Activated CD4-positive, alpha-beta memory T cell treated with anti-CD3 and anti-CD28 coated beads, Interleukin-2, amount 10 ng/mL, durations not matched to agents 7 days and 5 days (primary cell): ENCODE measurements at regions not wholly inside any gene's neighbourhood (a gene's known extent, or its start where the extent isn't known, plus 50 kb on each side); places are given as distances from the start of the nearest gene placed in this dataset.

Experiments
- CTCF ChIA-PET: fragments of 350-600 bp; sonication (Branson Sonifier 250); formaldehyde crosslinking; loops from one replicate; lab custom pipeline; 2021; ENCODE audit warnings: antibody characterized with exemption, inconsistent platforms; lab: Charles Lee
- POLR2A ChIA-PET: fragments of 350-600 bp; sonication (Branson Sonifier 250); formaldehyde crosslinking; loops from one replicate; lab custom pipeline; 2021; ENCODE audit warnings: antibody characterized with exemption; lab: Charles Lee
- DNase-seq: peaks from one replicate; pipeline ENCODE4 v3.0.0-alpha.2; 2020
- H3K27ac Mint-ChIP-seq: one replicate; pipeline ENCODE4 v1.8.0; 2021; ENCODE audit warnings: mild to moderate bottlenecking, mixed read lengths
- H3K27me3 Mint-ChIP-seq: one replicate; pipeline ENCODE4 v1.8.0; 2021; ENCODE audit warnings: mixed read lengths
- H3K36me3 Mint-ChIP-seq: one replicate; pipeline ENCODE4 v1.8.0; 2021; ENCODE audit warnings: low read depth, mixed read lengths
- H3K4me1 Mint-ChIP-seq: one replicate; pipeline ENCODE4 v1.8.0; 2021; ENCODE audit warnings: mixed read lengths
- H3K4me3 Mint-ChIP-seq: one replicate; pipeline ENCODE4 v1.8.0; 2021; ENCODE audit warnings: mild to moderate bottlenecking, mixed read lengths
- H3K9me3 Mint-ChIP-seq: one replicate; pipeline ENCODE4 v1.8.0; 2021; ENCODE audit warnings: mixed read lengths

DNA sequence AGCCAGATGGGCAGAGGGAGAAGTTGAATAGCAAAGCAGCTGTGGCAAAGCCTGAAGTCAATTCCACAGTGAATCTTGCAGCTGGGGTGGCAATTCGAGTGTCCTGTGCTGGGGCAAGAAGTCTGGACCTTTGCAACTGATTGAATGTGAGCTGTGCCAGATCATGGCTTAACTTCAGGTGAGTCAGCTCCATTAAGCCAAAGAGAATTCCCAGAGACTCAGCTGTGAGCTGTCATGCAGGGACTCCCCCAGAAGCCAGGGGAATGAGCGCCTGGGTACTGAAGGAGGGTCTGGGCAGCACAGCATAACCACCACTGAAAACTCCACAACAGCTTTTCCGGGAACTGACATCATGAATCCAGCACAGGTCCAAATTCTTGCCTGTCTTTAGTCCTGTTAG lies 153.5 kb upstream of the TRPC7 start:
- H3K4me1 Mint-ChIP-seq, result no peaks in the 10 kb centered on the region
- POLR2A ChIA-PET, result no interaction called here
- no peaks in the 10 kb centered on the region for H3K36me3 Mint-ChIP-seq
- H3K4me3 Mint-ChIP-seq, result no peak overlapping the region
- H3K27ac Mint-ChIP-seq, result no peak overlapping the region
- CTCF ChIA-PET, result no interaction called here
- DNase-seq, result no peak
- H3K9me3 Mint-ChIP-seq, result no peaks in the 10 kb centered on the region
- H3K27me3 Mint-ChIP-seq, result peaks cover 2% of the 10 kb centered on the region

DNA sequence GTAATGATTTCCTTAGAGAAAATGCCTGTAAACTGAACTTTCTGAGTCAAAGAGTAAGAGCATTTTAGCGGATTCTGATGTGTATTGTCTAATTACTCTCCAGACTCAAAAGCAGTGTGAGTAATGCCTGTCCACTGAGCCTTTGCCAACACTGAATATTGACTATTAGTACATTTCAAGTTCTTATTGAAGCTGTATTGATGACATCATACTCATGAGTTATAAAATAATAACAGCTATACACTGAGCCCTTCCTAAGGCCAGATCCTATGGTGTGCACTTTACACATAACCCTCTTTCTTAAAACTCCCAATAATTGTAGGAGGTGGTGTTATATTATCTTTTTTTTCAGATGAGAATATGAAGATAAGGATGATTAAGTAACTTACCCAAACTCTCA lies 152.8 kb upstream of the TRPC7 start:
- H3K27ac Mint-ChIP-seq, result no peak overlapping the region
- no peaks in the 10 kb centered on the region for H3K36me3 Mint-ChIP-seq
- no peak for DNase-seq
- ChIA-PET CTCF (no interaction called here), POLR2A (no interaction called here)
- H3K9me3 Mint-ChIP-seq, result no peaks in the 10 kb centered on the region
- H3K27me3 Mint-ChIP-seq, result peaks cover 2% of the 10 kb centered on the region
- no peaks in the 10 kb centered on the region for H3K4me1 Mint-ChIP-seq
- no peak overlapping the region for H3K4me3 Mint-ChIP-seq

DNA sequence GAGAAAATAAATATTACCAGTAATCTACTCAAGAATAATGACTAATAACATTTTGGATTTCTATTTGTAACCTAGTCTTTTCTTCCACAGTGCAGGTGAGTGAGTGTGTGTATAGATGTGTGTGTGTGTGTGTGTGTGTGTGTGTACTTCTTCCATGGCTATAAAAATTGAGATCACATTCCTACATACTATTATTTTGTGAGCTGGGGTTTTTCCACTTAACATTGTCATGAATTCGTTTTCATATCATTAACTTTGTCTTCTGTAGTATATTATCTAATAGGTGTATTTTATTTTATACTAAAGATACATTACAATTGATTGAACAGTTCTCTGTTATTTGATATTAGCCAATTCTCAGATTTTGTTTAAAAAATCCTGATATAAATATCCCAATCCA lies 152.4 kb upstream of the TRPC7 start:
- H3K36me3 Mint-ChIP-seq, result no peaks in the 10 kb centered on the region
- H3K27ac Mint-ChIP-seq, result no peak overlapping the region
- no peaks in the 10 kb centered on the region for H3K9me3 Mint-ChIP-seq
- ChIA-PET CTCF (no interaction called here), POLR2A (no interaction called here)
- no peak for DNase-seq
- H3K4me3 Mint-ChIP-seq, result no peak overlapping the region
- peaks cover 2% of the 10 kb centered on the region for H3K27me3 Mint-ChIP-seq
- H3K4me1 Mint-ChIP-seq, result no peaks in the 10 kb centered on the region

DNA sequence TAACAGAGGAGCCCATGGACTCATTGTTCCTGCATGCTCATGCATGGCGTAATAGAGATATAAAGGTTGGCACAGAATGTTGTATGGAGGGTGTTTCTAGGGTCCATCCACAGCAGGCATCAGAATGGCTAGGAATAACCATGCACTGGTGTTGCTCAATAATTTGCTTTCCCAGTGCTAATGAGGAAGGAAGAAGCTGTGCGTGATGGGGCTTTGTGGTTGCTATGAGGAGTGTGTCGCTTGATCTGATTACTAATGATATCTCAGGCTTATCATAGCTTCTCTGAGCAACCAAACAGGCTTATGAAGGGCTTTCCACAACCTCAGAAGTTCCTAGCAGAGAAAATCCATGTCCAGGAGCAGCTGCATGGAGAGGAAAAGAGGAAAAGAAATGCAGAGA lies 151.3 kb upstream of the TRPC7 start:
- H3K4me3 Mint-ChIP-seq, result no peak overlapping the region
- no peak for DNase-seq
- ChIA-PET CTCF (no interaction called here), POLR2A (no interaction called here)
- H3K36me3 Mint-ChIP-seq, result no peaks in the 10 kb centered on the region
- no peaks in the 10 kb centered on the region for H3K9me3 Mint-ChIP-seq
- H3K27ac Mint-ChIP-seq, result no peak overlapping the region
- no peaks in the 10 kb centered on the region for H3K4me1 Mint-ChIP-seq
- peaks cover 2% of the 10 kb centered on the region for H3K27me3 Mint-ChIP-seq

DNA sequence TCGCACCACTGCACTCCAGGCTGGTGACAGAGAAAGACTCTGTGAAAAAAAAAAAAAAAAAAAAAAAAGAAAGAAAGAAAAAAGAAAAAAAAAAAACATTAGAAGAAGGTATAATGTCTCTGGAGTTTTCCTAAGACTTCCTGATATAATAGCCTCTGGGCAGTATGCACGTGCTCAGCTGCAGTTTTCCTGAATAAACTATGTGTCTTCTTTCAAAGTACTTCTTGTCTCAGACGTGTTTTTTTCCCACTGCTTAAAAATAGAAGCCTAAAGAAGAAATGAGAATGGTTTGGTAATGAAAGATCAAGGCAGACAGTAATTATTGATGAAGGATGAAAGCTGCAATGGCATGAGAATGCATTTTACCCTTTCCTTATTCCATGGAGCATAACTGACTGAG lies 148.1 kb upstream of the TRPC7 start:
- H3K27ac Mint-ChIP-seq, result no peak overlapping the region
- no peak overlapping the region for H3K4me3 Mint-ChIP-seq
- no peaks in the 10 kb centered on the region for H3K36me3 Mint-ChIP-seq
- H3K9me3 Mint-ChIP-seq, result no peaks in the 10 kb centered on the region
- CTCF ChIA-PET, result no interaction called here
- DNase-seq, result no peak
- POLR2A ChIA-PET, result no interaction called here
- no peaks in the 10 kb centered on the region for H3K27me3 Mint-ChIP-seq
- no peaks in the 10 kb centered on the region for H3K4me1 Mint-ChIP-seq

DNA sequence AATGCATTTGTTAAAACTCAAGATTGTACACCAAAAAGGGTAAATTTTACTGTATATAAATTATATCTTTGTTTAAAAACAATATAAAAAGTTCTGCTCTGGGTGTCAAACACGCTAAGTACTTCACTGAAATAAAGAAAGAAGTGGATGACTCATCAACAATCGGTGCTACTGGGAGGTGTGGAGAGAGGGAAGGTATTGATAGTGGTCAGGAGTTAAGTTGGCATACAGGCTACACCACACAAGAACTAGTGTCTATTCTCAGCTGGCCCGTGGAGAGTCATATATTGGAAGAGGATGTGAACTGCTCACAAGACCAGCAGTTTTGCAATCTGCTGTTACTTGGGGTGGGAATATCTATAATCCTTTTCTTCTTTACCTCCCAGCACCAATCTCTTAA lies 145.7 kb upstream of the TRPC7 start:
- POLR2A ChIA-PET, result no interaction called here
- Mint-ChIP-seq H3K27ac (no peak overlapping the region), H3K36me3 (no peaks in the 10 kb centered on the region), H3K4me1 (no peaks in the 10 kb centered on the region), H3K9me3 (no peaks in the 10 kb centered on the region), H3K27me3 (no peaks in the 10 kb centered on the region), H3K4me3 (no peak overlapping the region)
- CTCF ChIA-PET, result no interaction called here
- no peak for DNase-seq

DNA sequence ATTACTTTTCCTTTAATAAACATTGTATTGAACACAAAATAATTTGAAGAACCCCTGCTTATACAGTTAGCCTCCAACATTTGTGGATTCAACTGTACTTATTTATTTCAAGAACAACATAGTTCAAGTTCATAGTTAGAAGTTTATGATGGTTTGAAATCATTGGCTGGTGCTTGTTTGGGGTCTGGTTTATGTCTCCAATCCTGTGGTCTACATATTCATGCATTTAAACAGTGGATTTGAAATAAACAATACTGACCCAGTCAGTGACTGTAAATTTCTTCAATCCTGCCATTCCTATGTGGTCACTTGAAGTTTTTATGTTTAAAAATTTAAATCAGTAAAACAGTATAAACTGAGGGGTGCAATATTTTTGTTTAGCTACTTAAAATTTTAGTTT lies 145.1 kb upstream of the TRPC7 start:
- Mint-ChIP-seq H3K27ac (no peak overlapping the region), H3K27me3 (no peaks in the 10 kb centered on the region), H3K4me1 (no peaks in the 10 kb centered on the region), H3K36me3 (no peaks in the 10 kb centered on the region), H3K9me3 (no peaks in the 10 kb centered on the region), H3K4me3 (no peak overlapping the region)
- POLR2A ChIA-PET, result no interaction called here
- CTCF ChIA-PET, result no interaction called here
- no peak for DNase-seq

DNA sequence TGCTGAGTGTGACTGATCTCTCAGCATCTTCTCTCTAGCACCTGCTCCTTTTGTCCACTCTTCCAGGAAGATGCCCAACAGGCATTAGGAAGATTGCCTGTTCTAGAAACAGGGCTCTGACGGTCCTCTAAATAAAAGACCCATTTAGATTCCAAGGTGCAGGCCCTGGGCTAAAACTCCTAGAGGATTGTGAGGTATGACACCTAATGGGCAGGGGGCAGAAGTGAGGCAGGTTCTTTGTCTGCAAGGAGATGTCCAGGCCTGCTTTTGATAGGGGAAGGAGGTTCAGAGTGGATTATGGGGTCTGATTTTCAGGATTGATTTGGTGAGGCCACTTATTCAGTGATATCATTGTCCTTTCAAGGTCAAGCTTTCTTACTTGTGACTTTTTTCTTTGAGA lies 140.8 kb upstream of the TRPC7 start:
- no peak for DNase-seq
- Mint-ChIP-seq H3K9me3 (peaks cover 2% of the 10 kb centered on the region), H3K4me1 (no peaks in the 10 kb centered on the region), H3K4me3 (no peak overlapping the region), H3K36me3 (no peaks in the 10 kb centered on the region), H3K27ac (no peak overlapping the region), H3K27me3 (no peaks in the 10 kb centered on the region)
- POLR2A ChIA-PET, result no interaction called here
- CTCF ChIA-PET, result no interaction called here

DNA sequence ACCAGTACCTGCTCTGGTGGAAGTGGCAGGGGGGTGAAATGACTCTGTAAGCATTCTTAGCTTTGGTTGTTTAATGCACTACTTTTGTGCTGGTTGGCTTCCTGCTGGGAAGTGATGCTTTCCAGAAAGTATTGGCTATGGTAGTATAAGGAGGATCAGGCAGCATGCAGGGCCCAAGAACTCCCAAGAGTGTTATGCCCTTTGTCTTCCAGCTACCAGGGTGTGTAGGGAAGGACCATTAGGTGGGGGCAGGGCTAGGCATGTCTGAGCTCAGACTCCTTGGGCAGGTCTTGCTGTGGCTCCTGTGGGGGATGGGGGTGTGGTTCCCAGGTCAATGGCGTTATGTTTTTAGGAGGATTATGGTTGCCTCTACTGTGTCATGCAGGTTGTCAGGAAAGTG lies 135.8 kb upstream of the TRPC7 start:
- Mint-ChIP-seq H3K9me3 (peaks cover 9% of the 10 kb centered on the region), H3K4me3 (no peak overlapping the region), H3K4me1 (no peaks in the 10 kb centered on the region), H3K36me3 (no peaks in the 10 kb centered on the region), H3K27me3 (no peaks in the 10 kb centered on the region), H3K27ac (no peak overlapping the region)
- DNase-seq, result no peak
- POLR2A ChIA-PET, result no interaction called here
- CTCF ChIA-PET, result no interaction called here

DNA sequence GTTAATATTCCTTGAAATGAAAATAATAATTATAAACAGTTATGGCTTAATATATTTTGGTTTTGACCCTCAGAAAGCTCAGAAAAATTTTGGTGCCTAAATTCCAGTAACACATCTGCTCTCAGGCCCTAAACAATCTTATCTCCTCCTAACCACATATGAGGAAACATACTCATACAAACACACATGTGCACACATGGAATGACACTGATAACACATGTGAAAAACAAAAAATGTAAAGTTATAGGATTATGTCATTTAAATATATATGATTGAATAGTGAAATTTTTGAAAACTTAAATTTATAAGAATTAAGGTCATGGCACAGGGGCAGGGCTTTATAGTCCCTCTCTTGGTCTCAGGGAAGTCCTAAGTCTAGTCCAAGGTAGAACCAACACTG lies 127.2 kb upstream of the TRPC7 start:
- no peaks in the 10 kb centered on the region for H3K9me3 Mint-ChIP-seq
- no peaks in the 10 kb centered on the region for H3K36me3 Mint-ChIP-seq
- H3K27ac Mint-ChIP-seq, result no peak overlapping the region
- no peaks in the 10 kb centered on the region for H3K4me1 Mint-ChIP-seq
- CTCF ChIA-PET, result no interaction called here
- POLR2A ChIA-PET, result no interaction called here
- no peaks in the 10 kb centered on the region for H3K27me3 Mint-ChIP-seq
- H3K4me3 Mint-ChIP-seq, result no peak overlapping the region
- no peak for DNase-seq

DNA sequence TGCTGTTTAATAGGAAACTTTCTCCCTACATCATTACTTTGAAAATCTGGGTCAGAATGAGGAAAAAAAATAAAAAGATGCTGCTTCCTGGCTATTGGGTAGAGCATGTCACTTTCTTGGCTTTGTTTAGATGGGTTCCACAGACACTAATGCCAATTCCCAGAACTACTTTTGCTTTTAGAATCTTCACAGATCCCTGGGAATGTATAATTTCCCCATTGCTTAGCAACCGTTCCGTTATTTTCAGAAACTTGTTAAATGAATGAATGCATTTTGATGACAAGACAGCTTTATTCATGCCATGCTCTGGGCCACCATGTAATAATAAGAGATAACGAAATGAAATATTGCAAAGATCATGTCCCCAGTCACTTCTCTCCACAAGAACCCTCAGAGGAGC lies 126.5 kb upstream of the TRPC7 start:
- H3K4me1 Mint-ChIP-seq, result no peaks in the 10 kb centered on the region
- CTCF ChIA-PET, result no interaction called here
- no peaks in the 10 kb centered on the region for H3K36me3 Mint-ChIP-seq
- no peaks in the 10 kb centered on the region for H3K27me3 Mint-ChIP-seq
- no peak overlapping the region for H3K27ac Mint-ChIP-seq
- POLR2A ChIA-PET, result no interaction called here
- no peak overlapping the region for H3K4me3 Mint-ChIP-seq
- H3K9me3 Mint-ChIP-seq, result no peaks in the 10 kb centered on the region
- no peak for DNase-seq

DNA sequence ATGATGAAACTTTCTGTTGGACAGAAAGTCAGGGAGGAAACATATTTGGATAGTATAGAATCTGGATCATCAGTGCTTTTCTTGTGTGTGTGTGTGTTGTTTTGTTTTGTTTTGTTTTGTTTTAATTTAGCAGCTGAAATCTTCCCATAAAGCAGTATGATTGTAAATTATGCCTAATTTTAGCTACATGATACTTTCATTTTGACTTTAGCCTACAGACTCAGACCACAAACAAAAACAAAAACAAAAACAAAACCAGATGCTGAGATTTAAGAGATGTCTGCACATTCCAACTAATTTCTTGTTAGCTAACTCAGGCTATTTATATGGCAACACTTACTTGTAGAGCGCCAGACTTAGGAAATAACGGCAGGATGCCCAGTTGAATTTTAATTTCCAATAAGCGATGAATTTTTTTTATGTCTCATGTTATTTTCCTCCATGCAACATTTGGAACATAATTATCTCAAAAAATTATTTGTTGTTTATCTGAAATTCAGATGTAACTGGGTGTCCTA lies 119.5 kb upstream of the TRPC7 start:
- CTCF ChIA-PET, result no interaction called here
- no peaks in the 10 kb centered on the region for H3K9me3 Mint-ChIP-seq
- no peak overlapping the region for H3K27ac Mint-ChIP-seq
- POLR2A ChIA-PET, result no interaction called here
- no peaks in the 10 kb centered on the region for H3K27me3 Mint-ChIP-seq
- no peak overlapping the region for H3K4me3 Mint-ChIP-seq
- no peaks in the 10 kb centered on the region for H3K36me3 Mint-ChIP-seq
- DNase-seq, result no peak
- no peaks in the 10 kb centered on the region for H3K4me1 Mint-ChIP-seq

DNA sequence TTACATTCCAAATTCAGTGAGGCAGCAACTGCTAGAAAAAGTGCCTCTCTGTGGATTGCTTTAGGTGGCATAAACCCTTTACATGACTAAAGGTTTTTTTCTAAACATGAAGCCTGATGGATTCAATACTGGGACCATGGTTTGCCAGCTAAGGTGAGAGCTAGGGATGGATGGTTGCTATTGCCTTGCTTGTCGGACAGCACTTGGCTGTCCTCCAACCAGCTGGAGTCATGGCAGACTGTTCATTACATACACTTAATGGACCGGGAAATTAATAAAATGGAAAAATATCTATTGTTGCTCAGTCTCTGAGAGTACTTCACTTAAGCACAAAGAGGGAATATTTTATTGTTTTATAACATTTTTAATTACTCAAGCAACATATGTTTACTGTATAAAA lies 116.9 kb upstream of the TRPC7 start:
- Mint-ChIP-seq H3K36me3 (no peaks in the 10 kb centered on the region), H3K4me1 (no peaks in the 10 kb centered on the region), H3K9me3 (no peaks in the 10 kb centered on the region), H3K4me3 (no peak overlapping the region), H3K27me3 (no peaks in the 10 kb centered on the region), H3K27ac (no peak overlapping the region)
- DNase-seq, result no peak
- ChIA-PET POLR2A (no interaction called here), CTCF (no interaction called here)

DNA sequence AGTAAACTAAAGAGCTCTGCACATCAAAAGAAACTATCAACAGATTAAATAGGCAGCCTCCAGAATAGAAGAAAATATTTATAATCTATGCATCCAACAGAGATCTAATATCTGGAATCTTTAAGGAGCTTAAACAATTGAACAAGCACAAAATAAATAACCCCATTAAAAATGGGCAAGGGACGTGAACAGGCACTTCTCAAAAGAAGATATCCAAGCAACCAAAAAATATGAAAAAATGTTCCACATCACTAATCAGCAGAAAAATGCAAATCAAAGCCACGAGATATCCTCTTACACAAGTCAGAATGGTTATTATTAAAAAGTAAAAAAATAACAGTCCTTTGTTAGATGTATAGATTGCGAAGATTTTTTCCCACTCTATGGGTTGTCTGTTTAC lies 109.1 kb upstream of the TRPC7 start:
- H3K36me3 Mint-ChIP-seq, result no peaks in the 10 kb centered on the region
- no peaks in the 10 kb centered on the region for H3K4me1 Mint-ChIP-seq
- POLR2A ChIA-PET, result no interaction called here
- CTCF ChIA-PET, result no interaction called here
- H3K27ac Mint-ChIP-seq, result no peak overlapping the region
- peaks cover 2% of the 10 kb centered on the region for H3K9me3 Mint-ChIP-seq
- H3K27me3 Mint-ChIP-seq, result no peaks in the 10 kb centered on the region
- H3K4me3 Mint-ChIP-seq, result no peak overlapping the region
- no peak for DNase-seq

DNA sequence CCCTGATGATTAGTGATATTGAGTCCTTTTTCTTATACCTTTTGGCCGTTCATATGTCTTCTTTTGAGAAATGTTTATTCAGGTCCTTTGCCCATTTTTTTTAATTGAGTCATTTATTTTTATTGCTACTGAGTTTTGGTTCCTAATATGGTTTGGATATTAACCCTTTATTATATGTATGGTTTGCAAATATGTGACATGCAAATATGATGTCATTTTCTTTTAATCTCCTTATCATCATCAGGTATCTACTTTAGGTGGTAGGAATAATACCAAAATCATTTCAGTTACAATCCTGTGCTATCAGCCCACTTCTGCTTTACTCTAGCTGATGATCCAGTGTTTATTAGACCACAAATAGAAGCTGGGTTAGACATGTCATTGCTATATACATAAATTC lies 102.3 kb upstream of the TRPC7 start:
- ChIA-PET POLR2A (no interaction called here), CTCF (no interaction called here)
- H3K27me3 Mint-ChIP-seq, result no peaks in the 10 kb centered on the region
- no peak overlapping the region for H3K27ac Mint-ChIP-seq
- no peaks in the 10 kb centered on the region for H3K36me3 Mint-ChIP-seq
- H3K4me3 Mint-ChIP-seq, result no peak overlapping the region
- no peaks in the 10 kb centered on the region for H3K9me3 Mint-ChIP-seq
- no peak for DNase-seq
- H3K4me1 Mint-ChIP-seq, result no peaks in the 10 kb centered on the region
